NCI-H146 (cell line): ENCODE measurements at regions not wholly inside any gene's neighbourhood (a gene's known extent, or its start where the extent isn't known, plus 50 kb on each side); places are given as distances from the start of the nearest gene placed in this dataset.

Experiments
- DNase-seq: peaks from one replicate; lab custom pipeline; 2025; lab: John Stamatoyannopoulos, UW

DNA sequence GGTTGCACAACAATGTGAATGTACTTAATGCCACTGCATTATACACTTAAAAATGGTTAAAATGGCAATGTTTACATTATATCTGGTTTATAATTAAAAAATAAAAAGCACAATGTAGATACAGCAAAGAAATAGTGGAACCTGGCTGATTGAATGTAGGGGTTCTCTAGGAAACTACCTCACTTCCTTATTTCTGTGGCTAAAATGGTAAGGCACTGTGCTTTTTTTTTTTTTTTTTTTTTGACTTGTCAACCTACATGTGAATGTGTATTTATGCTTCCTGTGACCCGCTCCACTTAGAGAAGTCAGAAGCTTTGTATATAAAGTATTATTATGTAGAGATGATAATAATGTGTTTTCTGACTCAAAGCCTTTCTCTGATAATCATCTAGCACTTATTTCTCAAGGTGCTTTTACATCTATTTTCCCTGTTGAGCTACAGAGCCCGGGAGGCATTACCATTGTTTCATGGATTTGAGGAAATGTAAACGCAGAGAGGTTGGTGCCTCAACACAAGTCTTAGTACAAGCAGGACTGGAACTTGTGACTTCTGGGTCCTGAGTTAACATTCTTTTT, 55.0 kb downstream of the SOX4 start:
- DNase-seq = no peak

DNA sequence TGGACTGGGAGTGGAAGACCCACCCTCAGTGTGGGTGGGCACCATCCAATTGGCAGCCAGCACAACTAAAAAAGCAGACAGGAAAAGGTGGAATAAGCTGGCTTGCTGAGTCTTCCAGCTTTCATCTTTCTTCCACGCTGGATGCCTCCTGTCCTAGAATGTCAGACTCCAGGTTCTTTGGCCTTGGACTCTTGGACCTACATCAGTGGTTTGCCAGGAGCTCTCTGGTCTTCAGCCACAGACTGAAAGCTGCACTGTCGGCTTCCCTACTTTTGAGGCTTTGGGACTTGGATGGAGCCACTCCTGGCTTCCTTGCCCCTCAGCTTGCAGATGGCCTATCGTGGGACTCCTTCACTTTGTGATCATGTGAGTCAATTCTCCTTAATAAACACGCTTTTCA, 59.8 kb downstream of the SOX4 start:
- no peak for DNase-seq

DNA sequence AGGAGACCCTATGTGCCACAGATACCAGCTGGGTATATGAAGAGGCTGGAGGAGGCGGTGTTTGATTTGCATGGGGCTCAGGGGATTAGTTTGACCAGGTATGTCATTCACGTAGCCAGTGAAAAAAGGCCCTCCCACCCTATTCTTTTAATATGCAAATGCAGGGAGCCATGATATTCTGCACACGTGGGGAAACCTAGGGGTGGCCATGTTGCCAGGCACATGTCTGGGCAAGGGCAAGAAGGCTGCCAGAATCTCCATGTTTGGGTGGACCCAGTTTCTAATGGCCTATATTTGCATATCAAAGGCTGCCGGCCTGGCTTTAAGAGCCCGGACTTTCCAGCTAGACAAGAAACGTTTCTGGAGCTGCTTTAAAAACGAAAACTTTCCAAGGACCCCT, 60.4 kb downstream of the SOX4 start:
- DNase-seq = peak; percentile 7

DNA sequence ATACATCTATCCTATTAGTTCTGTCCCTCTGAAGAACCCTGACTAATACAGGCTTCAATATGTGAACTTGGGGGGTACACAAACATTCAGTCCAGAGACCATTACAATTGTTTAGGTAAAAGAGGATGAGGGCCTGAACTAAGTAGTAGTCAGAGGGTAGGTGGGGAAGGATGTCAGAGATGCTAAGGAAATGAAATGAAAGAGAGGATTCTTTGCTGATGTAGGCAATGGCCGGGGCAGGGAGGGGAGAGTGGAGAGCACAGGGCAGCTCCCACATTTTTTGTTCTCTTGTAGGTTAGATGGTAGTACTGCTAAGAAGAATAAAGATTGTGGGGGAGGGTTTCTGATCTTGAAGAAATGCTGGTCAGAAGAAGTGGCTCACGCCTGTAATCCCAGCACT, 60.8 kb downstream of the SOX4 start:
- no peak for DNase-seq

DNA sequence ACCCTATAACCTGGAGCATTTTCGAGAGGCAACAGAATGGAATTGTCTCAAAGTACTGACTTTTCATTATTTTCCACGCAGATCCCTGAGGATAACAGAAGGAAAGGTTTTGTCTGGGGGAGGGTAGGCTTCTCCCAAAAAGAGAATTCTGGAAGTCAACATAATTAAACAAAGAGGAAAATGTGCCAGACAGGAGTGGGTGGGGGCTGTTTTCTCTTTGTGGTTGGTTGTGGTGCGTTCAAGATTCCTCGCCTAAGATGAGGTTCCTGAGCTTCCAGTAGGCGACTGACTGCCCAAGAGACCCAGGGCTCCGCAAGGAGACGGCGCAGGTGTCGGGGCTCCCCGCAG, 70.4 kb downstream of the SOX4 start:
- DNase-seq = no peak

DNA sequence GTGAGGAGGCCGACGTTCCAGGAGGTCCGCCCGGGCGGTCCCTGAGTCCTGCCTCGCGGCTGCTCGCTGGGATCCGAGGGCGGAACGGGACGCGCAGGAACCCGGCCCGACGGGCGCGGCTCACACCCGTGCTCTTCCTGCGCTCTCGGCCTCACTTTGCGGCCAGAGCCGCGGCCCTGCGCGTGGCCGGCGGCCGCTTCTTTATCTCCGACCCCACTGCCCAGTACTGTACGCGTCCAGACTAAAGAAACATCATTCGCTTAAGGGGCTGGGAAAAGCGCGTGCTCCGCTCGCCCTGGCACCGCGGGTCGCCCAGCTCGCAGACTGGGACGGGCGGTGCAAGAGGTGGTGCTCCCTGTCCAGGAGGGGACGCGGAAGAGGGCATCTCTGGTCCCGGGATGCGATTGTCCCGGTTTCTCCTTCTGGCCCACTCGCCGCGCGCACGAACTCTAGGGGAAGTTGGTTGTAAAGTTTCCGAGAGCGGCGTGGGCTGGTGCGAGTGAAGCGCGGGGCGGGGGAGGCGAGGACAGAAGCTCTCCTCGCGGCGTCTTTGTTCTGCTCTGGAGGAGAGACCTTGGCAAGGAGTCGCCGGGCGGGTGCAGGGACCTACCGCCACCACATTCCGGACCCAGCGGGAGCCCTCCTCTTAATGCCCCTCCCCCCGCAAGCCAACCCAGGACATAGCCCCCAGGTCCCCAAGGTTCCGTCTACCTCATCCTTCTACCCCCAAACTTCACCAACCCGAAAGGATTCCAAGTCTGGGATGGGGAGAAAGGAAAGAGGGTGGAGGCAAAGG, 71.0 kb downstream of the SOX4 start:
- peak; percentile 63 for DNase-seq

DNA sequence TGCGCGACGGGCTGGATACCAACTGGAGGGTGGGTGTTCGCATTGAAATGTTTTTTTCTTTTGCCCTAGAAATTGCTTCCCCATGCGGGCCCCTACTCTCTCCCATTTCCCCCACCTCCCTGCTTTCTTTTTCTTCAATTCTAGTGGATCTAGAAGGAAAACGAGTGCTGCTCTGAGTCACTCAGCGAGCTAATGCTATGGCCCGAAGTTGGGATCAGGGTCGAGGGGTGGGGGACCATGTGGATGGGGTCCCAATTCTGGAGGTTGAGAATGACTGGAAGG, 71.5 kb downstream of the SOX4 start:
- DNase-seq = no peak

DNA sequence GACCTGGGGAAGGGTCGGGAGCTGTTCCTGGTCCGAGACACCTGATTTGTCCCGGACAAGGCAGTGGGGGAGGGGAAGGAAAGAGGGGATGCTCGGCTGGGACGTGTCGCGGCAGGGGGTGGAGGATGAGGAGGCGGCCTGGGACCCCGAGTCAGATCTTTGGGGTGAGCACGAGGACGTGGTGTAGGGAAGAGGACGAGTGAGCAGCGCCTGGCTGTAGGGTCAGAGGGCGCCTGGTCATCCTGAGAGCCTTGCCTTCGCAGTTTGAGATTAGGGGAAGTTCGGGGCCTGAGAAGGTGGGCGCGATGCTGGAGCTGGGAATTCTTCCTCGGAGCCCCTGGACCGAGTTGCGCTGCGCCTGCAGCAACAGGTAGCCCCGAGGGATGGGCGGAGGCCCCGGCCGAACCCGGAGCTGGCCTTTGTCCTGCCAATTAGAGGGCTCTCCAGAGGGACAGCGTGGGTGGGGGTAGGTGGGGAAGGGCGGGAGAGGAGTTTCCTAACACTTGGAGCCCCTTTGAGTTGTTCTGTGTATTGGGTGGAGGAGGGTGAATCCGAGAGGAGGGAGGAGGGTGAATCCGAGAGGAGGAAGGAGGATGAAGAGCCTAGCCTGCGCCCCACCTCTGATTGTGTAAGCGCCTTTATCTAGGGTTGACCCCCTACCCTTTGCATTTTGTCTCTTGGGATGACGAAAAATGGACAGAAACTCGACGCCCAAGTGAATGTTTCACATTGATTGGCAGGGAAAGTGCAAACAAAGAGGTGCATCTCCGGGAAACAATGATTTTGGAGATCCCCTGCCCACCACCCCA, 72.0 kb downstream of the SOX4 start:
- peak; percentile 69 for DNase-seq

DNA sequence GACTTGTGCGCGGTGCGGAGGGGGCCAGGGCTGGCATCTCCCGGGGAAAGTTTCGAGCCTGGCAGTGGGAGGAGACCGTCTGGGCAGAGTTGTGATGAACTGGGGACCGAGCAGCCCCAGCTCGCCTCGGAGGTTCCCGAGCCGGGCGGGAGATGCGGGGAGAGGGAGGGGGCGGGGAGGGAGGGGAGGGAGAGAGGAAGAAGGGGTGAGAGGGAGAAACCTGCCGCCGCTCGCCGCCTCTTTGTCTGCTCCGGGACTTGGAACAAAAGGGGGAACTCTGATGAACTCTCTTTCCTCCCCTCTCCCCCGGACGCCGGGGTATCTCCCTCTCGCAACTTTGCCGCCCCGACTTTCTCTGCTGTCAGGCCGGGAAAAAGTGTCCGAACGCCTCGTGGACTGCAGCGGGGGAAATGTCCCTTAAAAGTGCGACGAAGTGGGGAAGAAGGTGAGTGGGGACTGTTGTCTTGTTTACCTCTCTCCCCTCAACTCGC, 72.7 kb downstream of the SOX4 start:
- DNase-seq = peak; percentile 49

DNA sequence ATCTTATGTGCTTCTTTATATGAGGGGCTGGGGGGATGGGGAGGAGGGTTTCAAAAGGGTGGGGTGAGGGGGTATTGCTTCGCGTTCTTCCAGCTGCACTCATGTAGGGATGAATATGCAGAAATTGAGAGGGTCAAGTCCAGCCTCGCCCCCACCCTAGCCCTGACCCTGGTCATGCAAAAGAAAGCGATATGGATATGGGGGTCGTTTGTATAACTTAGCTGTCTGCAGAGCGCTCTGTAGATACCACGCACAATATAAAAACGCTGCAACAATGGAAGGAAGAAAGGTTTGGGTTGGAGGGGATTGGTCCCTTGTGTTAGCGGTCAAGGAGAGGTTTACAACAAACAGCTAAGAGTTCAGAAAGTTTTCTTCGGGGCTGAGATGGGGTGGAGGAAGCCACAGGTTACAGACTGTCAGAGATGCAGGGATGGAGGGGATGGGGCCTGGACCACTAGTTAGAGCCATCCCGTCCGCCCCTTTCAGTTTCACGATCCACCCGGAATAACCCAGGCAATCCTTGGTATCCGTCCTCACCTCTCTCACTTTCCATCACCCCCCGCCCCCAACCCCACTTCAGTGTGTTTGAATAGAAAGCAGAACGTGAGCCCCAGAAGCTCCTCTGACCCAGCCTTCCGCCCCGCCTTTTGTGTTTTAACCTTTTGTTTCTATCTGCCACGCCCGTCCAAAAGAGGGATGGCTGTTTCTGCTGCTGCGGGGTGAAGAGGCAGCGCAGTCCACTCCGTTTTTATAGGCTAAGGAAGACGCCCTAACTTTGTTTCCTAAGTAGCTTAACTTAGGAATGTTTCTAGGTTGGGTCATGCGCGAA, 73.5 kb downstream of the SOX4 start:
- DNase-seq = no peak

DNA sequence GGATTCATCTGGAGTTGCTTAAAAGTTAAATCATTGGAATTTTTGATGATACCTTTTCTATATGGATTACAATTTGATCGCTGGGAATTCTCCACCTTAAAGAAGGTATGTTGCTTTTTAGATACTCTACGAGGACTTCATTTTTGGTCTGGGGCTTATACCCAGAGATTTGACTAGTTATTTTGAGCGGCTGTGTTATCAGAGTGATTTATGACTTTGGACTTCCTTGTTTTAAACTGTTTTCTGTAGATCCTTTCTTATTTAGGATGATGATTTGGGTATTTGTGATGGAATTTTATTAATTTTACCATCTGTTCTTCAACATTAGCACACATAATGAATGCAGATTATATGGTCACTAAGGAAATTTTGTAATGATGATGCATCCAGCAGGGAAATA, 75.2 kb downstream of the SOX4 start:
- no peak for DNase-seq

DNA sequence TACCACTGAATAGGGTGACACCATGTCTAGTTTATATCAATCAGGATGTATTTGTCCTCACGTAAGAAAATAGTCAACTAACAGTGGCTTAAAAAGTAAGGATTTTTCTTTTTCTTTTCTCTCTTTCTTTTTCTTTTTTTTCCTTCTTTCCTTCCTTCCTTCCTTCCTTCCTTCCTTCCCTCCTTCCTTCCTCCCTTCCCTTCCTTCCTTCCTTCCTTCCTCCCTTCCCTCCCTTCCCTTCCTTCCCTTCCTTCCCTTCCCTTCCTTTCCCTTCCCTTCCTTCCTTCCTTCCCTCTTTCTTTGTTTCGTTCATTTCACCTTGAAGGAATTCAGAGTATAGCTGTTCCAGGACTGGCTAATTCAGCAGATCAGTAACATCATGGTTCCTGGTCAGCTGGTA, 83.2 kb downstream of the SOX4 start:
- no peak for DNase-seq

DNA sequence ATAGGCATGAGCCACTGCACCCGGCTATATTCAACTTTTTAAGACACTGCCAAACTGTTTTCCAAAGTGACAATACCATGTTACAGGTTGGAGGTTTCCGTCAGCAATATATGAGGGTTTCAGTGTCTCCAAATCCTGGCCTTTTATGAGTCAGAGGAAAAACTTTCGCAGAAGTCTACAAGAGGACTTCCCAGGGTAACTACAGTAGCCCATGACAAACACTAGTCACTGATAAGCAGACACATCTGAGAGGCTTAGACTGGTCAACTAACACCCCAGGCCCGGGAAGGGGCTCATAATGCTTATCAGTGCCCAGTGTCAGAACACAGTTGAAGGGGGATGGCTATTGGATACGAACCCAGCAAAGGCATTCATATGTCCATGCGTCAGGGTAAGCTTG, 85.4 kb downstream of the SOX4 start:
- DNase-seq = no peak

DNA sequence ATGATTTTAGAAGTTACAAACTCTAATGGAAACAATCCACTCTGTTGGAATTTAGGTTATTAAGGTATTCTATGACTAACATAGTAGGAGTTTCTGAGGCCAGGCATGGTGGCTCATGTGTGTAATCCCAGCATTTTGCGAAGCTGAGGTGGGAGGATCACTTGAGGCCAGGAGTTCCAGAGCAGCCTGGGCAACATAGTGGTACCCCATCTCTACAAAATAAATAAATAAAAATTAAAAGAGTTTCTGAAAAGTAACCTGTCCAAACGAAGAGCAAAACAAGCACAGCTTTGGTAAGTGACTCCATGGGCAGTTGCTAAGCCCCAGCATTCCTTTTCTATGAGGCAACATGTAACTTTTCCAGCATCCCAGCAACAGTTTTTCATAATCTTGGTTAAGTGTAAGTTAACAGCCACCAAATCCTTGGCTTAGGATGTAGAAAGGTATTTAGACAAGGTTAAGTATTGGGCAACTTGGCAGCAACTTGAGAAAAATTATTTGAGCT, 86.3 kb downstream of the SOX4 start:
- no peak for DNase-seq

DNA sequence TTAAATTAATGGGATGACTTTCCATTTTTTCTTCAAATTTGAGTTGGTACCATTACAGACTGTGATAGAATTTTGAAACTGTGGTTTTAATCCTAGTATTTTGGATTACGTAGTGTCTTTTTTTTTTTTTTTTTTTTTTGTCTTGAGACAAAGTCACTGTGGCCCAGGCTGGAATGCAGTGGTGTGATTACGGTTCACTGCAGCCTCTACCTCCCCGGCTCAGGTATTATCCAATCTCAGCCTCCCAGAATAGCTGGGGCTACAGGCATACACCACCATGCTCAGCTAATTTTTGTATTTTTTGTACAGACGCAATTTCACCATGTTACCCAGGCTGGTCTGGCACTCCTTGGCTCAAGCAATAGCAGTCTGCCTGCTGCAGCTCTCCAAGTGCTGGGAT, 87.1 kb downstream of the SOX4 start:
- DNase-seq = no peak

DNA sequence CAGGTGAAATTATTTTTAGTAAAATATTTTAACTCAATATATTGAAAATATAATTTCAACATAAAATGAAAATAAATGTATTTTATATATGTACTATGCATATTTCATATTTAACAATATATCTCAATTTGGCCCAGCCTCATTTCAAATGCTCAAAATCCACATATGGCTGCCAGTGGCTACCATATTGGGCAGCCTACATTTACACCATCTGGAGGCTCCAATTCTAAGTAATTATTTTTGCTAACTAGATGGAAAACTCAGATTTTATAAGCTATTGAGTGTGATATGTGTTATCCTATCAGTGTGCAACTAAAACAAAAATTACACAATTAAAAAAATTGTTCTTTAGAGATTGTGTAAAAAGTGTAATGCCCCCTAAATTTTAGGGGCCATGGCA, 96.9 kb downstream of the SOX4 start:
- DNase-seq = no peak

DNA sequence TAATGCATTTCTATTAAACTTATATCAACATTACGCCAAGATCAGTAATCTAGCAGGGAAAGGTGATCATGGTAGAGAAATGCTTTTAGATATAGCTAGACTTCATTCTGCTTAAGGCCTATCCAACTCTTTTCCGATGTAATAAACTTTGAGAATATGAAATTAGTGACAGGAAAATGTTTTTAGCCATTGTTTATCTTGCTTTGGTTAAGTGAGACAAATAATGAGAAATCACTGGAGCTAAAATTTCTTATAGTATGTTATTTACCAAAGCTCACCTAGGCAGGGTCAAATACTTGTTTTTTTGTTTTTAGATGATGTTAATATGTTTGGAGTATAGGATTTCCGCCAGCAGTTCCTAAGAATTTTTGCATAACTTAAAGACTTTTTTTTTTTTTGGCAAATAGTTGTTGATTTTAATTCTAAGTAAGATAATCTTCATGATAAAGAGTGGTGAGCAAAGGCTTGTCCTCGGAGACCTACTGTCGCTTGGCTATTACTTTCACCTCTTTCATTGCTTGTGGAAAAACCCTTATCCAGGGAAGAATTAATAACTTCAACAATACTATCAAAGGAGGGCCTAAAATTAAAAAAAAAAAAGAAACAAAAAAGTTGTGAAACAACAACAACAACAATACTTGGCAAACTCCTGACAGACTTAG, 98.3 kb downstream of the SOX4 start:
- no peak for DNase-seq

DNA sequence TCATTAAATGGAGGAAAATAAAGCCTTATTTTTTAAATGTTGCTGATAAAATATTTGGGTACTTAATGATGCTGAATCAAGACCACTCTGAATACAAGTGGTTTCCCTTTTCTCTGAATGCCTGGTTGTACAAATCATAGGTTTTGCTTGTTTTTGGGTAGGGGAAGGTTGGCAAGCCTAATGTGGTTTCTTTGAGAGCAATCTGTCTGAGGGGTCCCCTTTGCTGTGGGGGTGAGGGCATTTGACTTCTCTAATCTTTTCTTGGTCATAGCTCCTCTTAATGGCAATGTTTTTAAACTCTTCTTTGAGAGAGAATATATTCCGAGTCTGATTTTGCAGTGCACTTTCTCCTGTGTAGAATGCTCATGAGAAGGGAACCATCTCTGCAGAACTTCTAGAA, 99.2 kb downstream of the SOX4 start:
- no peak for DNase-seq

DNA sequence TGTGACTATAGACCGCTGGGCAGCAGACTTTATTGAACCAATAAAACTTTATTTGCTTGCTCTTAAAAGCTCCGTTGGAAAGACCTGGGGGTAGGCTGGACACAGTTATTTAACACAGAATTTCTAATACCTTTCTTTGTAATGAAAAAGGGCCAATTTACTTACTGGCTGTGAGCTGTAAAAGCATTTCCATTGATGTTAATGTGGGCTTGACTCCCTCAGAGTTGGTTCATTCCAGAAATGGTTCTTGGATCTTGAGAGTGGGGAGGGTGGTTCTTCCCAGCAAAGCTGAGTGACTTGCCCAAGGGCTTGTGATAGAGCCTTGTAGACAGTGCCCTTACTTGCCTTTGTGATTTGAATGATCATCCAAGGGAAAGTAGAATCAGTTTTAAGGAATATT, 100.6 kb downstream of the SOX4 start:
- no peak for DNase-seq

DNA sequence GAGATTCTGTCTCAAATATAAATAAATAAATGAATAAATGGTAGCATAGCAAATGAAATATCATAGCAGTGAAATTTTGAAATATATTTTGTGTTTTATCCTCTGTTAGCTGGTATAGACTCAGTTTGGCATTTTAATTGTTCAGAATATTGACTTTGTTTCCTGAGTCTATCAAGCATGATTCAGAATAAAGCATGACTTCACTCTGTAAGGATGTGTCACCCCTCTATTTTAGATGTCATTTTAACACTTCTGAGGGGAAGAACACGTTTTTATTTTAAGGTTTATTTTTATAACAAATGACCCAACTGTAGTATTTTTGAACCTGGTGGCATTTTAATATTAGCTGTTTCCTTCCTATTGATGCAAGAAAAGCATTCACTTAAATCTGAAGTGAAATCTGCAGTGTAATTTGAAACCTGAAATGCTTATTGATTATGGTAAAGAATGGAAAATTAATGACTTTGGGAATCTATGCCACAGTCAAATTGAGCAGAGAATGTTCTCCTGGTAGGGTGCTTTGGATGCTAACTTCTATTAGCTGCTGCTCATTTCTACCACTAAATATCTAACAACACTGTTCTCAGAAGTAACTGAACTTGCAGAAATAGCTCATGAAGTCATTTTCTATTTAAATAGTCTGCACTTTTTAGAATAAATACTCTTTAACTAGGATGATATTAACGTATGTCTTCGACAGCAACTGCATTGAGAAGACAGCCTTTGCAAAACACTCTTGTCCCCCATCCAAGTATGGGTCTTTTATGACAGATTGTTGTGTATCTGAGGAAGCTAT, 114.2 kb downstream of the SOX4 start:
- no peak for DNase-seq

DNA sequence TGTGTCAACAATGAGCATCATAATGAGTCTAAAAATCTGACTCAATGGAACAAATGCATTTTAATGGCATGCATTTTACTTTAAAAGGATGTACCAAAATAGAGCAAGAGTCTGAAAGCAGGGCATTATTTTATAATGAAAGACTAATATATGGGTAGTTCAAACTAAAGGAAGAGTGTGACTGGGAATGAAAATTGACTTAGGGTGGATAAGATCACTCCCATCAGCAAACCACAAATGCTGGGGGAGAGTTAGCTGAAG, 114.7 kb downstream of the SOX4 start:
- DNase-seq = no peak
